Neural crest cell (in vitro differentiated cells): ENCODE measurements at regions not wholly inside any gene's neighbourhood (a gene's known extent, or its start where the extent isn't known, plus 50 kb on each side); places are given as distances from the start of the nearest gene placed in this dataset.

Source experiments
- DNase-seq: peaks from one replicate; pipeline ENCODE4 v3.0.0; 2021; ENCODE audit warnings: low read depth, mixed read lengths, low spot score
- H3K27ac Mint-ChIP-seq: one replicate; pipeline ENCODE4 v1.8.0; 2021; ENCODE audit warnings: mild to moderate bottlenecking, mixed read lengths; ENCODE audit not compliant: unreplicated experiment
- H3K27me3 Mint-ChIP-seq: 2 replicates; pipeline ENCODE4 v1.8.0; 2021; ENCODE audit warnings: low read depth, mild to moderate bottlenecking, mixed read lengths
- H3K36me3 Mint-ChIP-seq: 2 replicates; pipeline ENCODE4 v1.8.0; 2021; ENCODE audit warnings: low read depth, mild to moderate bottlenecking, mixed read lengths
- H3K4me1 Mint-ChIP-seq: 2 replicates; pipeline ENCODE4 v1.8.0; 2021; ENCODE audit warnings: mixed read lengths
- H3K4me3 Mint-ChIP-seq: one replicate; pipeline ENCODE4 v1.8.0; 2021; ENCODE audit warnings: mild to moderate bottlenecking, mixed read lengths
- H3K9me3 Mint-ChIP-seq: 2 replicates; pipeline ENCODE4 v1.8.0; 2021; ENCODE audit warnings: mixed read lengths
- CTCF ChIP-seq: fragments of 200-600 bp; sonication (generic); conservative IDR thresholded peaks from 2 replicates; pipeline ENCODE4 v1.5.0; 2021; ENCODE audit warnings: antibody characterized with exemption, mild to moderate bottlenecking

- H3K36me3 Mint-ChIP-seq = no peaks in the 10 kb centered on the region
- H3K4me1 Mint-ChIP-seq = no peaks in the 10 kb centered on the region
- no peak for TF ChIP-seq CTCF
- no peaks in the 10 kb centered on the region for H3K27me3 Mint-ChIP-seq
- no peak overlapping the region for H3K4me3 Mint-ChIP-seq
- DNase-seq = no peak
- no peak overlapping the region for H3K27ac Mint-ChIP-seq
- H3K9me3 Mint-ChIP-seq = no peaks in the 10 kb centered on the region
These were observed 308.3 kb downstream of the SOX9 start for GRCh38 chr17:72429066-72429638.

DNA sequence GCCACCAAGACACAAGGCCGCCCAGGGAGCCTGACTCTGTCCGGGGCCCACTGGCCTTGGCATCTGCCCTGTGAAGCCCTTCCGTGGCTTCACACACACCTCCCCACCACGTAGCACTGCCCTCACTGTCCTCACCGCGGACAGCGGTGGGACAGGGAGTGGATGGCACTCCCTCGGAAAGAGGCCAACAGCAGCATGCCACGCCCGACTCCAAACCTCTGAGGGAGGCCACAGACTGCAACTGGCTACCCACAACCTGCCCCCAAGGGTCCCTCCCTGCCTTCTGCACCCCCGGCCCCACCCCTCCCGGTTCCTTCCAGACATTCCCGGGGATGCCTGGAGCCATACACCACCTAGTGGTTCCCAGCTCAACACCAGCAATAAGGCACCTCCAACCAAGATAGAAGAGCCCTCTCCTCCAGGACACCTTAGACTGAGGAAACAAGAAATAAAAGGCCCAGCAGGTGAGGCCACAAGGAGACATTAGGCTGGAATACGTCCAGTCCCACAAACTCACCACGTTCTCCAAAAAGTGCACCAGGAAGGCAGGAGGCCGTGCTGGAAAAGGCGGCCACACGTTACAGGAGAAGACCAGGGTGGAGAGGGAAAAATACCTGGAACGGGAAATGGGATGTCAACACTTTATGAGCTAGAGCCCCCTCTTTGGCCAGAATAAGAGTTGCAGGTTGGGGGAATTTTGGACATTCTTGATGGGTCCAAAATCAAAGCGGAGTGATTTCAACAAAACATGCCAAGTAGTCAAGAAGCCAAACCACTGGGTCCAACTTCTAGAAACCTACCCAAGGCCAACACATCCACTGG is 310.0 kb downstream of the SOX9 start:
- H3K4me1 Mint-ChIP-seq = no peaks in the 10 kb centered on the region
- no peak overlapping the region for H3K27ac Mint-ChIP-seq
- TF ChIP-seq CTCF = no peak
- no peaks in the 10 kb centered on the region for H3K27me3 Mint-ChIP-seq
- H3K9me3 Mint-ChIP-seq = no peaks in the 10 kb centered on the region
- no peak for DNase-seq
- H3K4me3 Mint-ChIP-seq = no peak overlapping the region
- H3K36me3 Mint-ChIP-seq = no peaks in the 10 kb centered on the region

- peak overlapping the region; percentile 13 for H3K27ac Mint-ChIP-seq
- no peak for DNase-seq
- no peaks in the 10 kb centered on the region for H3K36me3 Mint-ChIP-seq
- H3K9me3 Mint-ChIP-seq = no peaks in the 10 kb centered on the region
- H3K4me3 Mint-ChIP-seq = no peak overlapping the region
- H3K27me3 Mint-ChIP-seq = no peaks in the 10 kb centered on the region
- TF ChIP-seq CTCF = no peak
- H3K4me1 Mint-ChIP-seq = no peaks in the 10 kb centered on the region
These were observed 311.4 kb downstream of the SOX9 start for GRCh38 chr17:72432143-72432621.

GRCh38 chr17:72432881-72433280 is 312.1 kb downstream of the SOX9 start:
- Mint-ChIP-seq H3K36me3 (no peaks in the 10 kb centered on the region), H3K9me3 (no peaks in the 10 kb centered on the region), H3K4me3 (no peak overlapping the region), H3K27me3 (no peaks in the 10 kb centered on the region), H3K27ac (no peak overlapping the region), H3K4me1 (no peaks in the 10 kb centered on the region)
- TF ChIP-seq CTCF = no peak
- no peak for DNase-seq

- Mint-ChIP-seq H3K27me3 (no peaks in the 10 kb centered on the region), H3K4me1 (no peaks in the 10 kb centered on the region), H3K36me3 (no peaks in the 10 kb centered on the region), H3K27ac (no peak overlapping the region), H3K9me3 (no peaks in the 10 kb centered on the region), H3K4me3 (no peak overlapping the region)
- DNase-seq = no peak
- TF ChIP-seq CTCF = no peak
These were observed 313.0 kb downstream of the SOX9 start for GRCh38 chr17:72433797-72434196.
